ENCODE measurements at regions not wholly inside any gene's neighbourhood (a gene's known extent, or its start where the extent isn't known, plus 50 kb on each side); places are given as distances from the start of the nearest gene placed in this dataset.

DNA sequence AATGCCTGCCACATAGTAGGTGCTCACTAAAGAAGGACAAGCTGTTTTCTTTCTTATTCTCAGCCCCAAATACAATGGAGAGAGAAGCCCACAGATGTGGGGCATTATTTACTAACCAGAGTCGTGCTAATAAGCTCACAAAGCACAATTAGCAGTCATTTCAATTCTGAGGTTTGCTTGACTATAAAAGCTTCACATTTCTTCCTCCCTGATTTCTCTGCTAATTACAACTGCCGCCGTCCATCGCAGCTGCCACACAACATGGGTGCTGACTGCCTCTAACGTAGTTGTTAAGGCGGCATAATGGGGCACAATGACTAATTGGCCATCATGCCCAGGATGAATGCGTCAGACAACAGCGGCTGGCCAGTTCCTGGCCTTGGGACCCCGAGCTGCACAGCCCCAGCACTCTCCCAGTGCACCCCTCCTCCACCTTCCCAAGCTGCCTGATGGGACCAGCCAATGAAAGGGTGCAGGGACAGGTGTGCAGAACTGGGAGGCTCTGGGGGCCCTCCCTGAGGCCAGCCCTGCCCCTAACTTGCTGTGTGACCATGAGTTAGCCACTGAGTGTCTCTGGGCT lies 109.2 kb downstream of the CCT6B start:
- H3K36me3 ChIP-seq (ENCODE audit: insufficient read depth) = no peaks in the 10 kb centered on the region
- no peaks in the 10 kb centered on the region for H3K79me2 ChIP-seq (replicated peaks; ENCODE audit: insufficient read depth)
- no peak overlapping the region for H2AFZ ChIP-seq
- ATAC-seq = no peak
- TF ChIP-seq NANOG (IDR thresholded peaks at IDR 0.05; ENCODE audit: borderline replicate concordance) (no peak), JUNB (IDR thresholded peaks at IDR 0.05; ENCODE audit: unreplicated experiment) (no peak), ZNF331 (CRISPR knock-in tag; IDR thresholded peaks at IDR 0.05; ENCODE audit: low read depth) (no peak), POLR2AphosphoS5 (IDR thresholded peaks at IDR 0.05; ENCODE audit: low read depth) (no peak), STAT1 (IDR thresholded peaks at IDR 0.05; ENCODE audit: unreplicated experiment) (no peak), EZH2phosphoT487 (IDR thresholded peaks at IDR 0.05; ENCODE audit: unreplicated experiment) (no peak), ZNF114 (CRISPR knock-in tag; IDR thresholded peaks at IDR 0.05) (no peak), CREB1 (CRISPR knock-in tag; IDR thresholded peaks at IDR 0.05; ENCODE audit: low read depth) (no peak), EZH2 (IDR thresholded peaks at IDR 0.05; ENCODE audit: low read depth, unreplicated experiment) (no peak)
- TF ChIP-seq, protein P1, sequence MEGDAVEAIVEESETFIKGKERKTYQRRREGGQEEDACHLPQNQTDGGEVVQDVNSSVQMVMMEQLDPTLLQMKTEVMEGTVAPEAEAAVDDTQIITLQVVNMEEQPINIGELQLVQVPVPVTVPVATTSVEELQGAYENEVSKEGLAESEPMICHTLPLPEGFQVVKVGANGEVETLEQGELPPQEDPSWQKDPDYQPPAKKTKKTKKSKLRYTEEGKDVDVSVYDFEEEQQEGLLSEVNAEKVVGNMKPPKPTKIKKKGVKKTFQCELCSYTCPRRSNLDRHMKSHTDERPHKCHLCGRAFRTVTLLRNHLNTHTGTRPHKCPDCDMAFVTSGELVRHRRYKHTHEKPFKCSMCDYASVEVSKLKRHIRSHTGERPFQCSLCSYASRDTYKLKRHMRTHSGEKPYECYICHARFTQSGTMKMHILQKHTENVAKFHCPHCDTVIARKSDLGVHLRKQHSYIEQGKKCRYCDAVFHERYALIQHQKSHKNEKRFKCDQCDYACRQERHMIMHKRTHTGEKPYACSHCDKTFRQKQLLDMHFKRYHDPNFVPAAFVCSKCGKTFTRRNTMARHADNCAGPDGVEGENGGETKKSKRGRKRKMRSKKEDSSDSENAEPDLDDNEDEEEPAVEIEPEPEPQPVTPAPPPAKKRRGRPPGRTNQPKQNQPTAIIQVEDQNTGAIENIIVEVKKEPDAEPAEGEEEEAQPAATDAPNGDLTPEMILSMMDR (conservative IDR thresholded peaks at IDR 0.05; ENCODE audit: low read depth in 2 of 2) = no peak
- TF ChIP-seq, protein P2, sequence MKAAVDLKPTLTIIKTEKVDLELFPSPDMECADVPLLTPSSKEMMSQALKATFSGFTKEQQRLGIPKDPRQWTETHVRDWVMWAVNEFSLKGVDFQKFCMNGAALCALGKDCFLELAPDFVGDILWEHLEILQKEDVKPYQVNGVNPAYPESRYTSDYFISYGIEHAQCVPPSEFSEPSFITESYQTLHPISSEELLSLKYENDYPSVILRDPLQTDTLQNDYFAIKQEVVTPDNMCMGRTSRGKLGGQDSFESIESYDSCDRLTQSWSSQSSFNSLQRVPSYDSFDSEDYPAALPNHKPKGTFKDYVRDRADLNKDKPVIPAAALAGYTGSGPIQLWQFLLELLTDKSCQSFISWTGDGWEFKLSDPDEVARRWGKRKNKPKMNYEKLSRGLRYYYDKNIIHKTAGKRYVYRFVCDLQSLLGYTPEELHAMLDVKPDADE (IDR thresholded peaks at IDR 0.05) = no peak
- TF ChIP-seq, protein P3, sequence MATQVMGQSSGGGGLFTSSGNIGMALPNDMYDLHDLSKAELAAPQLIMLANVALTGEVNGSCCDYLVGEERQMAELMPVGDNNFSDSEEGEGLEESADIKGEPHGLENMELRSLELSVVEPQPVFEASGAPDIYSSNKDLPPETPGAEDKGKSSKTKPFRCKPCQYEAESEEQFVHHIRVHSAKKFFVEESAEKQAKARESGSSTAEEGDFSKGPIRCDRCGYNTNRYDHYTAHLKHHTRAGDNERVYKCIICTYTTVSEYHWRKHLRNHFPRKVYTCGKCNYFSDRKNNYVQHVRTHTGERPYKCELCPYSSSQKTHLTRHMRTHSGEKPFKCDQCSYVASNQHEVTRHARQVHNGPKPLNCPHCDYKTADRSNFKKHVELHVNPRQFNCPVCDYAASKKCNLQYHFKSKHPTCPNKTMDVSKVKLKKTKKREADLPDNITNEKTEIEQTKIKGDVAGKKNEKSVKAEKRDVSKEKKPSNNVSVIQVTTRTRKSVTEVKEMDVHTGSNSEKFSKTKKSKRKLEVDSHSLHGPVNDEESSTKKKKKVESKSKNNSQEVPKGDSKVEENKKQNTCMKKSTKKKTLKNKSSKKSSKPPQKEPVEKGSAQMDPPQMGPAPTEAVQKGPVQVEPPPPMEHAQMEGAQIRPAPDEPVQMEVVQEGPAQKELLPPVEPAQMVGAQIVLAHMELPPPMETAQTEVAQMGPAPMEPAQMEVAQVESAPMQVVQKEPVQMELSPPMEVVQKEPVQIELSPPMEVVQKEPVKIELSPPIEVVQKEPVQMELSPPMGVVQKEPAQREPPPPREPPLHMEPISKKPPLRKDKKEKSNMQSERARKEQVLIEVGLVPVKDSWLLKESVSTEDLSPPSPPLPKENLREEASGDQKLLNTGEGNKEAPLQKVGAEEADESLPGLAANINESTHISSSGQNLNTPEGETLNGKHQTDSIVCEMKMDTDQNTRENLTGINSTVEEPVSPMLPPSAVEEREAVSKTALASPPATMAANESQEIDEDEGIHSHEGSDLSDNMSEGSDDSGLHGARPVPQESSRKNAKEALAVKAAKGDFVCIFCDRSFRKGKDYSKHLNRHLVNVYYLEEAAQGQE (IDR thresholded peaks at IDR 0.05; ENCODE audit: unreplicated experiment) = no peak
- TF ChIP-seq, protein P4, sequence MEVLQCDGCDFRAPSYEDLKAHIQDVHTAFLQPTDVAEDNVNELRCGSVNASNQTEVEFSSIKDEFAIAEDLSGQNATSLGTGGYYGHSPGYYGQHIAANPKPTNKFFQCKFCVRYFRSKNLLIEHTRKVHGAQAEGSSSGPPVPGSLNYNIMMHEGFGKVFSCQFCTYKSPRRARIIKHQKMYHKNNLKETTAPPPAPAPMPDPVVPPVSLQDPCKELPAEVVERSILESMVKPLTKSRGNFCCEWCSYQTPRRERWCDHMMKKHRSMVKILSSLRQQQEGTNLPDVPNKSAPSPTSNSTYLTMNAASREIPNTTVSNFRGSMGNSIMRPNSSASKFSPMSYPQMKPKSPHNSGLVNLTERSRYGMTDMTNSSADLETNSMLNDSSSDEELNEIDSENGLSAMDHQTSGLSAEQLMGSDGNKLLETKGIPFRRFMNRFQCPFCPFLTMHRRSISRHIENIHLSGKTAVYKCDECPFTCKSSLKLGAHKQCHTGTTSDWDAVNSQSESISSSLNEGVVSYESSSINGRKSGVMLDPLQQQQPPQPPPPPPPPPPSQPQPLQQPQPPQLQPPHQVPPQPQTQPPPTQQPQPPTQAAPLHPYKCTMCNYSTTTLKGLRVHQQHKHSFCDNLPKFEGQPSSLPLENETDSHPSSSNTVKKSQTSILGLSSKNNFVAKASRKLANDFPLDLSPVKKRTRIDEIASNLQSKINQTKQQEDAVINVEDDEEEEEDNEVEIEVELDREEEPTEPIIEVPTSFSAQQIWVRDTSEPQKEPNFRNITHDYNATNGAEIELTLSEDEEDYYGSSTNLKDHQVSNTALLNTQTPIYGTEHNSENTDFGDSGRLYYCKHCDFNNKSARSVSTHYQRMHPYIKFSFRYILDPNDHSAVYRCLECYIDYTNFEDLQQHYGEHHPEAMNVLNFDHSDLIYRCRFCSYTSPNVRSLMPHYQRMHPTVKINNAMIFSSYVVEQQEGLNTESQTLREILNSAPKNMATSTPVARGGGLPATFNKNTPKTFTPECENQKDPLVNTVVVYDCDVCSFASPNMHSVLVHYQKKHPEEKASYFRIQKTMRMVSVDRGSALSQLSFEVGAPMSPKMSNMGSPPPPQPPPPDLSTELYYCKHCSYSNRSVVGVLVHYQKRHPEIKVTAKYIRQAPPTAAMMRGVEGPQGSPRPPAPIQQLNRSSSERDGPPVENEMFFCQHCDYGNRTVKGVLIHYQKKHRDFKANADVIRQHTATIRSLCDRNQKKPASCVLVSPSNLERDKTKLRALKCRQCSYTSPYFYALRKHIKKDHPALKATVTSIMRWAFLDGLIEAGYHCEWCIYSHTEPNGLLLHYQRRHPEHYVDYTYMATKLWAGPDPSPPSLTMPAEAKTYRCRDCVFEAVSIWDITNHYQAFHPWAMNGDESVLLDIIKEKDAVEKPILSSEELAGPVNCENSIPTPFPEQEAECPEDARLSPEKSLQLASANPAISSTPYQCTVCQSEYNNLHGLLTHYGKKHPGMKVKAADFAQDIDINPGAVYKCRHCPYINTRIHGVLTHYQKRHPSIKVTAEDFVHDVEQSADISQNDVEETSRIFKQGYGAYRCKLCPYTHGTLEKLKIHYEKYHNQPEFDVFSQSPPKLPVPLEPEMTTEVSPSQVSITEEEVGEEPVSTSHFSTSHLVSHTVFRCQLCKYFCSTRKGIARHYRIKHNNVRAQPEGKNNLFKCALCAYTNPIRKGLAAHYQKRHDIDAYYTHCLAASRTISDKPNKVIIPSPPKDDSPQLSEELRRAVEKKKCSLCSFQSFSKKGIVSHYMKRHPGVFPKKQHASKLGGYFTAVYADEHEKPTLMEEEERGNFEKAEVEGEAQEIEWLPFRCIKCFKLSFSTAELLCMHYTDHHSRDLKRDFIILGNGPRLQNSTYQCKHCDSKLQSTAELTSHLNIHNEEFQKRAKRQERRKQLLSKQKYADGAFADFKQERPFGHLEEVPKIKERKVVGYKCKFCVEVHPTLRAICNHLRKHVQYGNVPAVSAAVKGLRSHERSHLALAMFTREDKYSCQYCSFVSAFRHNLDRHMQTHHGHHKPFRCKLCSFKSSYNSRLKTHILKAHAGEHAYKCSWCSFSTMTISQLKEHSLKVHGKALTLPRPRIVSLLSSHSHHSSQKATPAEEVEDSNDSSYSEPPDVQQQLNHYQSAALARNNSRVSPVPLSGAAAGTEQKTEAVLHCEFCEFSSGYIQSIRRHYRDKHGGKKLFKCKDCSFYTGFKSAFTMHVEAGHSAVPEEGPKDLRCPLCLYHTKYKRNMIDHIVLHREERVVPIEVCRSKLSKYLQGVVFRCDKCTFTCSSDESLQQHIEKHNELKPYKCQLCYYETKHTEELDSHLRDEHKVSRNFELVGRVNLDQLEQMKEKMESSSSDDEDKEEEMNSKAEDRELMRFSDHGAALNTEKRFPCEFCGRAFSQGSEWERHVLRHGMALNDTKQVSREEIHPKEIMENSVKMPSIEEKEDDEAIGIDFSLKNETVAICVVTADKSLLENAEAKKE (CRISPR knock-in tag; IDR thresholded peaks at IDR 0.05) = no peak
- H3K27me3 ChIP-seq (ENCODE audit: insufficient read depth) = no peaks in the 10 kb centered on the region
- H3K4me3 ChIP-seq = no peak overlapping the region
- H4K20me1 ChIP-seq (replicated peaks; ENCODE audit: insufficient read depth) = no peaks in the 10 kb centered on the region
- no peak overlapping the region for H3K4me3 Mint-ChIP-seq
- no peak overlapping the region for H3K27ac Mint-ChIP-seq
- peaks cover 12% of the 10 kb centered on the region for H3K4me1 Mint-ChIP-seq
- H3K9me2 ChIP-seq (ENCODE audit: insufficient read depth) = peaks cover 3% of the 10 kb centered on the region; the same call in 1 of the 2 replicates
- no peaks in the 10 kb centered on the region for H3K9me3 Mint-ChIP-seq
- 0 out of 2 replicates have a peak, but pooled peaks cover 3% of the 10 kb centered on the region for H3K4me1 ChIP-seq (ENCODE audit: insufficient read depth)
- no peak for DNase-seq (ENCODE audit: low spot score)
- H3F3A ChIP-seq (replicated peaks; ENCODE audit: low read depth) = no peaks in the 10 kb centered on the region
- H3K27ac ChIP-seq (ENCODE audit: low read depth) = no peak overlapping the region
- no peaks in the 10 kb centered on the region for H3K36me3 Mint-ChIP-seq (ENCODE audit: low read depth)
- peaks cover 6% of the 10 kb centered on the region for H3K27me3 Mint-ChIP-seq (ENCODE audit: insufficient read depth, low read depth, poor library complexity)
- H3K4me2 ChIP-seq = no peak overlapping the region
